Aorta (tissue), 5 donors: ENCODE measurements at regions not wholly inside any gene's neighbourhood (a gene's known extent, or its start where the extent isn't known, plus 50 kb on each side); places are given as distances from the start of the nearest gene placed in this dataset.

Experiments used
- ATAC-seq: fragments of 200-7000 bp; cut with Tn5 transposase; one replicate; pipeline ENCODE4 v1.9.1; 2022; ENCODE audit warnings: moderate library complexity; ENCODE audit not compliant: low FRiP score
- DNase-seq, 2 donors: peaks; one replicate each; pipeline ENCODE4 v3.0.0-alpha.2; 2020
- H3K27ac ChIP-seq, 2 donors: one replicate each; pipeline ENCODE4 v1.5.1; 2013; ENCODE audit warnings: low read length in 2 of 2, mild to moderate bottlenecking in 2 of 2, moderate library complexity in 2 of 2, control low read depth in 1 of 2, inconsistent platforms in 1 of 2, low read depth in 1 of 2
- H3K27me3 ChIP-seq, 2 donors: one replicate each; pipeline ENCODE4 v1.6.1; 2013; ENCODE audit warnings: control low read depth in 1 of 2, low read length in 1 of 2, mild to moderate bottlenecking in 1 of 2, moderate library complexity in 1 of 2; ENCODE audit not compliant: insufficient read depth in 2 of 2, control insufficient read depth in 1 of 2
- H3K36me3 ChIP-seq, 2 donors: one replicate each; pipeline ENCODE4 v1.6.1; 2013; ENCODE audit warnings: control low read depth in 1 of 2, low read length in 1 of 2, mild to moderate bottlenecking in 1 of 2; ENCODE audit not compliant: insufficient read depth in 2 of 2, control insufficient read depth in 1 of 2
- H3K4me1 ChIP-seq, 2 donors: one replicate each; pipeline ENCODE4 v1.6.1; 2013; ENCODE audit warnings: low read length in 2 of 2, control low read depth in 1 of 2, mild to moderate bottlenecking in 1 of 2, moderate library complexity in 1 of 2; ENCODE audit not compliant: insufficient read depth in 2 of 2, control insufficient read depth in 1 of 2
- H3K4me3 ChIP-seq, 2 donors: one replicate each; pipeline ENCODE4 v1.5.1; 2013; ENCODE audit warnings: low read length in 2 of 2, control low read depth in 1 of 2, mild to moderate bottlenecking in 1 of 2
- H3K9me3 ChIP-seq: one replicate; pipeline ENCODE4 v1.6.1; 2013; ENCODE audit warnings: mild to moderate bottlenecking, low read length; ENCODE audit not compliant: control insufficient read depth
- WGBS, 2 donors: extraction: QIAGEN DNeasy Blood & Tissue Kit; methylation state at CpG; one replicate each; pipeline ENCODE4 v1.1.7; 2013; 5-methylcytosine and 5-hydroxymethylcytosine counted together
- intact Hi-C, 2 donors: fragments of 100-400 bp; cut with DNase I; formaldehyde crosslinking; loops; one replicate each; pipeline versions ENCODE4 v1.14.2 to v1.15.0; 2022
- donor health status: healthy with polysubstance abuse.
- donor health status: Bipolar disorder and iron deficiency.
- donor health status: DM: no; HTN: no; CAD: no.
- donor health status: DM: no; HTN: no; CAD: no.
- donor health status: DM: yes; HTN: yes; CAD: no.

- 95 to 97% methylated on average over 2 of the region's 2 CpGs for WGBS, 2 donors
- no peak overlapping the region for H3K4me3 ChIP-seq
- ATAC-seq = no peak
Observed at GRCh38 chr2:64243081-64244036, 99.1 kb upstream of the PELI1 start.

DNA sequence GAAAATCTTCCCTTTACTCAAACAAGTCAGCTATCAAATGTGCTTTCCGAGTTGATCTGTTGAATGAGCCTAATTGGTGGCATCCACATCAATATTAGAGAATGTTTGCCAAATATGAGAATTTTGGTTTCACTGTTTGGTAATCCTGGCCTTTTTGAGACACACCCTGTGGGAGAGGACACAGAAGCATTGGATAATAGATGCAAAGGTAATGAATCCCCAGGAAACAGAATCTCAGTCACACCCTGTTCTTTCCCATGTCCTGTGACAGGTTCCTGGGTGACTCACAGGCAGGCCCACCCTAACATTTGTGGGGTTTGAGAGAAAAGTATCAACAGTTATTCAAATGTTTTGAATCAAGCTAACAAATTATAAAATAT is 99.8 kb upstream of the PELI1 start:
- intact Hi-C loops = no loop called here
- WGBS, 2 donors = 98 to 100% methylated on average over 1 of the region's 1 CpG
- Histone ChIP-seq H3K9me3 (no peaks in the 10 kb centered on the region), H3K36me3 (no peaks in the 10 kb centered on the region), H3K27ac (no peak overlapping the region), H3K4me1 (peaks cover 0 to 2% of the 10 kb centered on the region in 2 donors), H3K4me3 (no peak overlapping the region), H3K27me3 (no peaks in the 10 kb centered on the region)
- DNase-seq = no peak
- ATAC-seq = no peak

More at GRCh38 chr2:64243081-64244036, 99.1 kb upstream of the PELI1 start:
- DNase-seq = no peak
- Histone ChIP-seq H3K27ac (no peak overlapping the region), H3K27me3 (no peaks in the 10 kb centered on the region), H3K9me3 (no peaks in the 10 kb centered on the region), H3K4me1 (peaks cover 0 to 2% of the 10 kb centered on the region in 2 donors), H3K36me3 (no peaks in the 10 kb centered on the region)
- intact Hi-C loops = no loop called here

DNA sequence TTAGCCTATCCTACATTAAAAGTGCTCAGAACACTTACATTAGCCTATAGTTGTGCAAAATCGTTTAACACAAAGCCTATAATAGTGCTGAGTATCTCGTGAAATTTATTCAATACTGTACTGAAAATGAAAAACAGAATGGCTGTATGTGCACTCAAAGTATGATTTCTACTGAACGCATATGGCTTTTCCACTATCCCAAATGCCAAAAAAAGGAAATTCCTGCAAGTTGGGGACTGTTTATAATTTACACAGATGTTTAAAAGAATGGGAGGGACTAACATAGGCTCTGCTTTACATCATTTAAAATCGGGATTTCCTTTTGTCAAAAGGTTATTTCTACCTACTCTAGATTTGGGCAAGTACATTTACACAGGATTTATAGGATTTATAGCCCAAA is 101.4 kb upstream of the PELI1 start:
- Histone ChIP-seq H3K27me3 (no peaks in the 10 kb centered on the region), H3K9me3 (no peaks in the 10 kb centered on the region), H3K4me3 (no peak overlapping the region), H3K27ac (no peak overlapping the region), H3K4me1 (peaks cover 0 to 2% of the 10 kb centered on the region in 2 donors), H3K36me3 (no peaks in the 10 kb centered on the region)
- intact Hi-C loops = no loop called here
- no peak for ATAC-seq
- no peak for DNase-seq
- WGBS, 2 donors = 82 to 84% methylated on average over 4 of the region's 4 CpGs

- Histone ChIP-seq H3K36me3 (no peaks in the 10 kb centered on the region), H3K4me3 (no peak overlapping the region), H3K4me1 (peaks cover 0 to 2% of the 10 kb centered on the region in 2 donors), H3K9me3 (no peaks in the 10 kb centered on the region), H3K27me3 (no peaks in the 10 kb centered on the region), H3K27ac (peak overlapping the region in 1 of 2 donors; percentile 28)
- intact Hi-C loops = no loop called here
- ATAC-seq = no peak
- DNase-seq = no peak
- 11 to 20% methylated on average over 1 of the region's 1 CpG for WGBS, 2 donors
Observed at GRCh38 chr2:64246962-64247361, 102.7 kb upstream of the PELI1 start.

DNA sequence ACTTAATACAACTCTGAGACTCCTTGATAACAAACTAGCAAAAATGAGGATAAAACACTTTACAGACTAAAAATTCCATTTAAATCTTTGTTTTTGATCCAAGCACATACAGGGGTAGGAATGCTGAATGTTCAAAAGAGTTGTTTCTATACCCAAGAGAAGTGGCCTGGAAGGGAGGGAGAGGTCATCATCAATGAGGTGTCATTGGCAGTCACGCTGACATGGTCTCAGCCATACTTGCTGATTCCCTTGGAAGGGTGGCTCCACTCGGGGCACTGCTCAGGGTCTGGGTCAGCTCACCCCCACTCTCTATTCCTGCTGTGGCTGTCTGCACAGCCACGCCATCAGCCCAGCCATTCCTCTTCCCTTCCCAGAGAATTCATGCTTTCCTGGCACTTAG is 105.2 kb upstream of the PELI1 start:
- WGBS, 2 donors = 91 to 92% methylated on average over 3 of the region's 3 CpGs
- H3K4me1 ChIP-seq = peaks cover 0 to 2% of the 10 kb centered on the region in 2 donors
- DNase-seq (no peak), ATAC-seq (no peak)
- H3K27me3 ChIP-seq = no peaks in the 10 kb centered on the region
- no peaks in the 10 kb centered on the region for H3K36me3 ChIP-seq
- H3K9me3 ChIP-seq = no peaks in the 10 kb centered on the region
- no peak overlapping the region for H3K27ac ChIP-seq
- no peak overlapping the region for H3K4me3 ChIP-seq
- intact Hi-C loops = no loop called here

- H3K4me3 ChIP-seq = no peak overlapping the region
- ATAC-seq (no peak), DNase-seq (no peak)
- H3K36me3 ChIP-seq = no peaks in the 10 kb centered on the region
- no peaks in the 10 kb centered on the region for H3K27me3 ChIP-seq
- intact Hi-C loops = no loop called here
- 97 to 100% methylated on average over 2 of the region's 2 CpGs for WGBS, 2 donors
- peaks cover 0 to 2% of the 10 kb centered on the region in 2 donors for H3K4me1 ChIP-seq
- no peak overlapping the region for H3K27ac ChIP-seq
- no peaks in the 10 kb centered on the region for H3K9me3 ChIP-seq
Observed at GRCh38 chr2:64250063-64250462, 105.8 kb upstream of the PELI1 start.

GRCh38 chr2:64250751-64251423 is 106.7 kb upstream of the PELI1 start:
- no peaks in the 10 kb centered on the region for H3K27me3 ChIP-seq
- peaks cover 0 to 2% of the 10 kb centered on the region in 2 donors for H3K4me1 ChIP-seq
- no peak overlapping the region for H3K4me3 ChIP-seq
- no peak for ATAC-seq
- H3K27ac ChIP-seq = no peak overlapping the region
- WGBS, 2 donors = 91 to 92% methylated on average over 7 of the region's 7 CpGs
- intact Hi-C loops = no loop called here
- no peak for DNase-seq
- no peaks in the 10 kb centered on the region for H3K9me3 ChIP-seq
- no peaks in the 10 kb centered on the region for H3K36me3 ChIP-seq

GRCh38 chr2:64251497-64252250 is 107.5 kb upstream of the PELI1 start:
- WGBS, 2 donors = 86 to 87% methylated on average over 5 of the region's 5 CpGs
- Histone ChIP-seq H3K36me3 (no peaks in the 10 kb centered on the region), H3K4me3 (no peak overlapping the region), H3K27ac (no peak overlapping the region), H3K4me1 (peaks cover 0 to 2% of the 10 kb centered on the region in 2 donors), H3K27me3 (no peaks in the 10 kb centered on the region), H3K9me3 (no peaks in the 10 kb centered on the region)
- intact Hi-C loops = no loop called here
- ATAC-seq (no peak), DNase-seq (no peak)
